Gastrocnemius medialis (tissue), 4 donors: ENCODE measurements at regions not wholly inside any gene's neighbourhood (a gene's known extent, or its start where the extent isn't known, plus 50 kb on each side); places are given as distances from the start of the nearest gene placed in this dataset.

ENCODE experiments used
- POLR2A ChIP-seq, 2 donors: fragments of 450-650 bp; IDR thresholded peaks; one replicate each; pipeline ENCODE4 v1.6.1; 2017; ENCODE audit warnings: antibody characterized with exemption in 2 of 2, mild to moderate bottlenecking in 2 of 2, moderate library complexity in 2 of 2
- TF ChIP-seq, protein P1 (sequence below), 5 experiments: fragments of 450-650 bp in 3 of 5; fragments of 200-600 bp in 2 of 5; sonication (generic) in 2 of 5; IDR thresholded peaks in 4 of 5; conservative IDR thresholded peaks in 1 of 5; 1 replicate in 4 of 5; 2 replicates in 1 of 5; pipeline ENCODE4 v1.5.1; 2016 to 2019; ENCODE audit warnings: antibody characterized with exemption in 5 of 5, mild to moderate bottlenecking in 3 of 5, moderate library complexity in 3 of 5

DNA sequence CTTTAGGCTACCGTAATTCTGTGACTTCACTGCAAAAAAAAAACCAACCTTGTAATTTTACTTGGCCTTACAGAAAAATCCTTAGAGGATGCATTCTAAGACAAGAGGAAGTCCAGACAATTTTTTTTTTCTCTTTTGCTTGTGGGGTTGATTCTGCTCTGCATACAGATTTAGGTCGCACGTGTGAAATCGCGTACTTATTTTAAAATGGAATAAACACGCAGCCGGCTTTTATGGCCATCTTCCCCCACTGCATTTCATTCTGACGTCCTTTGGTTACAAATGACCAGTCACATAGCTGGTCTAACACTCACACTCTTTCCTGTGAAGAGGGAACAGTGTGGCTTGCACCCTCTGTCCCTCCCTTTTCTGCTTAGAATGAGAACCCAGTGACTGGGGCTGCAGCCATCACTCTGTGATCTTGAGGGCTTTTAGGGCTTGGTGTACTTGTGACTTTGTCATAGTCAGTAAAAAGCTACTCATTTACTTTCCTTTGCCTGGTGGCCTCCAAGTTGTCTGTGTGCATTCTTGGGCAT, 63.6 kb upstream of the CARD11 start:
- TF ChIP-seq POLR2A (IDR thresholded peaks at IDR 0.05) = no peak
- TF ChIP-seq, protein P1, sequence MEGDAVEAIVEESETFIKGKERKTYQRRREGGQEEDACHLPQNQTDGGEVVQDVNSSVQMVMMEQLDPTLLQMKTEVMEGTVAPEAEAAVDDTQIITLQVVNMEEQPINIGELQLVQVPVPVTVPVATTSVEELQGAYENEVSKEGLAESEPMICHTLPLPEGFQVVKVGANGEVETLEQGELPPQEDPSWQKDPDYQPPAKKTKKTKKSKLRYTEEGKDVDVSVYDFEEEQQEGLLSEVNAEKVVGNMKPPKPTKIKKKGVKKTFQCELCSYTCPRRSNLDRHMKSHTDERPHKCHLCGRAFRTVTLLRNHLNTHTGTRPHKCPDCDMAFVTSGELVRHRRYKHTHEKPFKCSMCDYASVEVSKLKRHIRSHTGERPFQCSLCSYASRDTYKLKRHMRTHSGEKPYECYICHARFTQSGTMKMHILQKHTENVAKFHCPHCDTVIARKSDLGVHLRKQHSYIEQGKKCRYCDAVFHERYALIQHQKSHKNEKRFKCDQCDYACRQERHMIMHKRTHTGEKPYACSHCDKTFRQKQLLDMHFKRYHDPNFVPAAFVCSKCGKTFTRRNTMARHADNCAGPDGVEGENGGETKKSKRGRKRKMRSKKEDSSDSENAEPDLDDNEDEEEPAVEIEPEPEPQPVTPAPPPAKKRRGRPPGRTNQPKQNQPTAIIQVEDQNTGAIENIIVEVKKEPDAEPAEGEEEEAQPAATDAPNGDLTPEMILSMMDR (IDR thresholded peaks at IDR 0.05 in 4 of 5, conservative IDR thresholded peaks at IDR 0.05 in 1 of 5) = no peak
